Activated B cell treated with CpG ODN at 0.5 μM for 24 hours (primary cell): ENCODE measurements at regions not wholly inside any gene's neighbourhood (a gene's known extent, or its start where the extent isn't known, plus 50 kb on each side); places are given as distances from the start of the nearest gene placed in this dataset.

Experiments
- ATAC-seq: fragments of 200-7000 bp; cut with Tn5 transposase; one replicate; pipeline ENCODE4 v1.10.0; 2021; ENCODE audit warnings: low read depth, mild to moderate bottlenecking, moderate library complexity
- CTCF ChIA-PET: fragments of 350-600 bp; sonication (Branson Sonifier 250); formaldehyde crosslinking; loops from one replicate; lab custom pipeline; 2021; ENCODE audit warnings: antibody characterized with exemption; lab: Charles Lee
- POLR2A ChIA-PET: fragments of 350-600 bp; sonication (Branson Sonifier 250); formaldehyde crosslinking; loops from one replicate; lab custom pipeline; 2021; ENCODE audit warnings: antibody characterized with exemption; lab: Charles Lee
- DNase-seq: peaks from one replicate; pipeline ENCODE4 v3.0.0; 2022
- H3K27ac Mint-ChIP-seq: one replicate; pipeline ENCODE4 v1.8.0; 2020; ENCODE audit warnings: mixed read lengths
- H3K27me3 Mint-ChIP-seq: one replicate; pipeline ENCODE4 v1.8.0; 2021; ENCODE audit warnings: mixed read lengths
- H3K36me3 Mint-ChIP-seq: one replicate; pipeline ENCODE4 v1.8.0; 2021; ENCODE audit warnings: low read depth, mixed read lengths
- H3K4me1 Mint-ChIP-seq: one replicate; pipeline ENCODE4 v1.8.0; 2021; ENCODE audit warnings: mixed read lengths
- H3K4me3 Mint-ChIP-seq: one replicate; pipeline ENCODE4 v1.8.0; 2020; ENCODE audit warnings: mild to moderate bottlenecking, mixed read lengths
- H3K9me3 Mint-ChIP-seq: one replicate; pipeline ENCODE4 v1.8.0; 2020; ENCODE audit warnings: mixed read lengths
- CTCF ChIP-seq: fragments of 200-600 bp; IDR thresholded peaks from one replicate; pipeline ENCODE4 v1.8.0; 2022; ENCODE audit warnings: antibody characterized with exemption, mild to moderate bottlenecking
- intact Hi-C: fragments of 100-400 bp; cut with micrococcal nuclease; formaldehyde crosslinking; loops from one replicate; pipeline ENCODE4 v1.15.1; 2024

- ATAC-seq (no peak), DNase-seq (no peak)
- ChIA-PET POLR2A (no interaction called here), CTCF (no interaction called here)
- TF ChIP-seq CTCF, result no peak
- no peak overlapping the region for H3K27ac Mint-ChIP-seq
- H3K4me3 Mint-ChIP-seq, result no peak overlapping the region
- H3K9me3 Mint-ChIP-seq, result peaks cover 15% of the 10 kb centered on the region
- no peaks in the 10 kb centered on the region for H3K36me3 Mint-ChIP-seq
- no peaks in the 10 kb centered on the region for H3K4me1 Mint-ChIP-seq
- intact Hi-C loops, result no loop called here
- no peaks in the 10 kb centered on the region for H3K27me3 Mint-ChIP-seq
Observed at GRCh38 chr18:5787936-5788335, 107.4 kb downstream of the TMEM200C start.

GRCh38 chr18:5779922-5780321 is 115.4 kb downstream of the TMEM200C start:
- POLR2A ChIA-PET, result no interaction called here
- ATAC-seq (no peak), DNase-seq (no peak)
- H3K36me3 Mint-ChIP-seq, result no peaks in the 10 kb centered on the region
- no peaks in the 10 kb centered on the region for H3K27me3 Mint-ChIP-seq
- CTCF ChIA-PET, result no interaction called here
- no peak overlapping the region for H3K4me3 Mint-ChIP-seq
- intact Hi-C loops, result no loop called here
- no peak for TF ChIP-seq CTCF
- H3K4me1 Mint-ChIP-seq, result no peaks in the 10 kb centered on the region
- H3K9me3 Mint-ChIP-seq, result peaks cover 3% of the 10 kb centered on the region
- no peak overlapping the region for H3K27ac Mint-ChIP-seq

- no peak for DNase-seq
- ChIA-PET CTCF (interaction anchor here (0.6 kb wide), 1 partner anchor 70 kb away, joined by 3 read pairs; no protein-coding TSS in a partner anchor), POLR2A (no interaction called here)
- Mint-ChIP-seq H3K4me3 (no peak overlapping the region), H3K9me3 (no peaks in the 10 kb centered on the region), H3K27me3 (no peaks in the 10 kb centered on the region), H3K27ac (no peak overlapping the region), H3K36me3 (no peaks in the 10 kb centered on the region), H3K4me1 (no peaks in the 10 kb centered on the region)
- intact Hi-C loops, result no loop called here
- TF ChIP-seq CTCF, result no peak
- no peak for ATAC-seq
Observed at GRCh38 chr18:5772306-5773105, 122.8 kb downstream of the TMEM200C start.

GRCh38 chr18:5771343-5771742 is 124.0 kb downstream of the TMEM200C start:
- Mint-ChIP-seq H3K36me3 (no peaks in the 10 kb centered on the region), H3K27me3 (no peaks in the 10 kb centered on the region), H3K9me3 (no peaks in the 10 kb centered on the region), H3K27ac (no peak overlapping the region), H3K4me3 (no peak overlapping the region), H3K4me1 (no peaks in the 10 kb centered on the region)
- DNase-seq (no peak), ATAC-seq (no peak)
- ChIA-PET CTCF (no interaction called here), POLR2A (no interaction called here)
- intact Hi-C loops, result no loop called here
- no peak for TF ChIP-seq CTCF

GRCh38 chr18:5770176-5770575 is 125.1 kb downstream of the TMEM200C start:
- DNase-seq, result no peak
- intact Hi-C loops, result no loop called here
- H3K9me3 Mint-ChIP-seq, result no peaks in the 10 kb centered on the region
- no peaks in the 10 kb centered on the region for H3K27me3 Mint-ChIP-seq
- H3K36me3 Mint-ChIP-seq, result no peaks in the 10 kb centered on the region
- no peak overlapping the region for H3K27ac Mint-ChIP-seq
- no peak for TF ChIP-seq CTCF
- ATAC-seq, result no peak
- CTCF ChIA-PET, result no interaction called here
- no peaks in the 10 kb centered on the region for H3K4me1 Mint-ChIP-seq
- H3K4me3 Mint-ChIP-seq, result no peak overlapping the region
- POLR2A ChIA-PET, result no interaction called here
